Panc1 (cell line): ENCODE measurements at regions not wholly inside any gene's neighbourhood (a gene's known extent, or its start where the extent isn't known, plus 50 kb on each side); places are given as distances from the start of the nearest gene placed in this dataset.

ENCODE experiments used
- ATAC-seq: fragments of 200-7000 bp; cut with Tn5 transposase; 2 replicates; pipeline ENCODE4 v1.9.1; 2020; ENCODE audit warnings: mild to moderate bottlenecking, moderate library complexity
- BruUV-seq: library from RNA; stranded (reverse); fragments of 400-500 nt; replicated peaks from 2 replicates; lab custom pipeline; 2021; lab: Mats Ljungman, UMichigan
- CTCF ChIA-PET: fragments of 300-600 bp; sonication (Branson Sonifier 250); formaldehyde crosslinking; loops from one replicate; lab custom pipeline; 2022; ENCODE audit warnings: antibody characterized with exemption; lab: Charles Lee
- POLR2A ChIA-PET: fragments of 300-600 bp; sonication (Branson Sonifier 250); formaldehyde crosslinking; loops from one replicate; lab custom pipeline; 2022; ENCODE audit warnings: antibody characterized with exemption; lab: Charles Lee
- DNase-seq: peaks from one replicate; pipeline ENCODE4 v3.0.0-alpha.2; 2010; ENCODE audit warnings: low read depth, low spot score
- H3K27ac ChIP-seq: 2 replicates; pipeline ENCODE4 v1.5.1; 2011; ENCODE audit warnings: mild to moderate bottlenecking, low read length, inconsistent platforms
- H3K27me3 ChIP-seq: fragments of 200-500 bp; sonication (Bioruptor generic); 2 replicates; pipeline ENCODE4 v1.6.0; 2014; ENCODE audit warnings: low read length, inconsistent platforms; ENCODE audit not compliant: control insufficient read depth, insufficient read depth
- H3K36me3 ChIP-seq: fragments of 200-500 bp; sonication (Bioruptor generic); 2 replicates; pipeline ENCODE4 v1.5.1; 2014; ENCODE audit warnings: inconsistent platforms, mild to moderate bottlenecking, low read length, moderate library complexity; ENCODE audit not compliant: control insufficient read depth, insufficient read depth
- H3K4me1 ChIP-seq: 2 replicates; pipeline ENCODE4 v1.5.1; 2011; ENCODE audit warnings: inconsistent platforms, mild to moderate bottlenecking, low read length, moderate library complexity; ENCODE audit not compliant: control insufficient read depth, insufficient read depth
- H3K4me3 ChIP-seq, 2 experiments: 2 replicates each; pipeline ENCODE4 v1.5.1; 2011 to 2012; ENCODE audit warnings: low read depth in 2 of 2, low read length in 2 of 2, mild to moderate bottlenecking in 2 of 2, inconsistent platforms in 1 of 2, moderate library complexity in 1 of 2
- H3K9me3 ChIP-seq: fragments of 200-500 bp; sonication (Bioruptor generic); 2 replicates; pipeline ENCODE4 v1.5.1; 2014; ENCODE audit warnings: low read depth, mild to moderate bottlenecking, inconsistent platforms, low read length, moderate library complexity; ENCODE audit not compliant: control insufficient read depth, insufficient read depth
- CTCF ChIP-seq: fragments of 450-650 bp; IDR thresholded peaks from 2 replicates; pipeline ENCODE4 v1.5.1; 2017; ENCODE audit warnings: mild to moderate bottlenecking
- POLR2AphosphoS5 ChIP-seq: IDR thresholded peaks from 2 replicates; pipeline ENCODE4 v1.6.1; 2012; ENCODE audit warnings: mild to moderate bottlenecking, low read depth, low read length, moderate library complexity
- REST ChIP-seq, 2 experiments: IDR thresholded peaks; 2 replicates each; pipeline ENCODE4 v1.6.1; 2011 to 2012; ENCODE audit warnings: low read depth in 2 of 2, control low read depth in 1 of 2, low read length in 1 of 2, mild to moderate bottlenecking in 1 of 2, moderate library complexity in 1 of 2; ENCODE audit not compliant: insufficient read depth in 1 of 2
- SIN3A ChIP-seq: IDR thresholded peaks from 2 replicates; pipeline ENCODE4 v1.6.1; 2012; ENCODE audit warnings: low read depth, mild to moderate bottlenecking, low read length, moderate library complexity, borderline replicate concordance; ENCODE audit not compliant: insufficient read depth
- TCF7L2 ChIP-seq: IDR thresholded peaks from 2 replicates; pipeline ENCODE4 v1.6.1; 2011; ENCODE audit warnings: mild to moderate bottlenecking, low read depth, low read length, inconsistent platforms
- in situ Hi-C: cut with HindIII; loops from 2 replicates; pipeline ENCODE4 v1.10.0; 2016; ENCODE audit warnings: low sequenced_read_pairs, low pct_unique_long_range_greater_than_20kb
- intact Hi-C: fragments of 100-400 bp; cut with micrococcal nuclease; formaldehyde crosslinking; loops from one replicate; pipeline ENCODE4 v1.10.0; 2022; ENCODE audit not compliant: unreplicated experiment

DNA sequence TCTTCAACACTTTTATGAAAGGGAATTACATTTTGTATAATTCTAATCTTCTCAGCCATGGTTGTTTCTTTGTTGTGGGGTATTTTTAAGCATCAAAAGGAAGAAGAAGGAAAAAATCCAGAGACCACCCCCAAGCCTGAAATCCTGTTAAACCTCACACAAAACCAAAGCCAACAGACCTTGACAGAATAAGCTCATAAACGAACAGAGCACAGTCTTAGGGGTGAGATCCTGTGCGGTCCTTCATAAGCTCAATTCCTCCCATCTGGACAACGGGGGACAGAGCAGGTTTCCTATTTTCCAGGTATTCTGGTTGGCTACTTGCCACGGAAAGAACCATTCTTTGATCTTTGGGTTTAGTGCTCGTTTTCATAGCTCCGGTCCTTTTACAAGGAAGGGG is 151.3 kb upstream of the SULF2 start:
- no peak for ATAC-seq
- H3K4me3 ChIP-seq, result no peak overlapping the region
- CTCF ChIA-PET, result no interaction called here
- H3K27ac ChIP-seq, result no peak overlapping the region
- in situ Hi-C loops, result no loop called here
- H3K9me3 ChIP-seq, result no peaks in the 10 kb centered on the region
- no TSS peak for BruUV-seq
- peaks cover 19% of the 10 kb centered on the region for H3K27me3 ChIP-seq
- intact Hi-C loops, result no loop called here
- TF ChIP-seq POLR2AphosphoS5 (no peak), TCF7L2 (no peak), REST (IDR thresholded peaks at IDR 0.05; ENCODE audit: insufficient read depth in 1 of 2, low read depth in 2 of 2, low read length in 1 of 2) (no peak), CTCF (no peak), SIN3A (no peak)
- POLR2A ChIA-PET, result interaction anchor here (0.7 kb wide), 1 partner anchor 178 kb away, joined by 3 read pairs; no protein-coding TSS in a partner anchor
- H3K4me1 ChIP-seq, result no peaks in the 10 kb centered on the region
- no peak for DNase-seq
- no peaks in the 10 kb centered on the region for H3K36me3 ChIP-seq

GRCh38 chr20:47934761-47935160 is 149.5 kb upstream of the SULF2 start:
- CTCF ChIA-PET, result no interaction called here
- no TSS peak for BruUV-seq
- no peak overlapping the region for H3K27ac ChIP-seq

More at GRCh38 chr20:47934761-47935160, 149.5 kb upstream of the SULF2 start:
- Histone ChIP-seq H3K9me3 (no peaks in the 10 kb centered on the region), H3K4me3 (no peak overlapping the region), H3K27me3 (peaks cover 19% of the 10 kb centered on the region), H3K4me1 (no peaks in the 10 kb centered on the region), H3K36me3 (no peaks in the 10 kb centered on the region)
- no peak for DNase-seq
- ATAC-seq, result no peak
- POLR2A ChIA-PET, result no interaction called here
- TF ChIP-seq TCF7L2 (no peak), REST (IDR thresholded peaks at IDR 0.05; ENCODE audit: insufficient read depth in 1 of 2, low read depth in 2 of 2, low read length in 1 of 2) (no peak), CTCF (no peak), POLR2AphosphoS5 (no peak), SIN3A (no peak)
- intact Hi-C loops, result no loop called here
- in situ Hi-C loops, result no loop called here
